MM.1S (cell line): ENCODE measurements at regions not wholly inside any gene's neighbourhood (a gene's known extent, or its start where the extent isn't known, plus 50 kb on each side); places are given as distances from the start of the nearest gene placed in this dataset.

Experiments used
- DNase-seq: peaks from one replicate; pipeline ENCODE4 v3.0.0-alpha.2; 2015
- H2AFZ ChIP-seq: fragments of 300-600 bp; sonication (generic); 2 replicates; pipeline ENCODE4 v1.6.0; 2016; ENCODE audit warnings: antibody characterized with exemption, low read length
- H3F3A ChIP-seq: fragments of 300-600 bp; sonication (generic); 2 replicates; pipeline ENCODE4 v1.6.1; 2016; ENCODE audit warnings: mild to moderate bottlenecking, antibody characterized with exemption, low read length, moderate library complexity, mixed read lengths; ENCODE audit not compliant: insufficient read depth
- H3K27ac ChIP-seq: fragments of 300-600 bp; sonication (generic); 2 replicates; pipeline ENCODE4 v1.5.1; 2016; ENCODE audit warnings: mild to moderate bottlenecking, low read length
- H3K27me3 ChIP-seq: fragments of 300-600 bp; sonication (generic); replicated peaks from 2 replicates; pipeline ENCODE4 v1.6.0; 2016; ENCODE audit warnings: low read length; ENCODE audit not compliant: insufficient read depth
- H3K36me3 ChIP-seq: fragments of 300-600 bp; sonication (generic); replicated peaks from 2 replicates; pipeline ENCODE4 v1.6.1; 2016; ENCODE audit warnings: mild to moderate bottlenecking, low read length, mixed read lengths; ENCODE audit not compliant: insufficient read depth
- H3K4me1 ChIP-seq: fragments of 300-600 bp; sonication (generic); 2 replicates; pipeline ENCODE4 v1.6.1; 2016; ENCODE audit warnings: low read length, mixed read lengths
- H3K4me2 ChIP-seq: fragments of 300-600 bp; sonication (generic); 2 replicates; pipeline ENCODE4 v1.6.0; 2016; ENCODE audit warnings: low read depth, low read length
- H3K4me3 ChIP-seq: fragments of 300-600 bp; sonication (generic); 2 replicates; pipeline ENCODE4 v1.5.1; 2016; ENCODE audit warnings: low read length, mixed read lengths
- H3K79me2 ChIP-seq: fragments of 300-600 bp; sonication (generic); 2 replicates; pipeline ENCODE4 v1.6.1; 2016; ENCODE audit warnings: mixed run types, low read length, mixed read lengths
- H3K9ac ChIP-seq: fragments of 300-600 bp; sonication (generic); 2 replicates; pipeline ENCODE4 v1.6.1; 2016; ENCODE audit warnings: low read length, mixed read lengths
- H3K9me2 ChIP-seq: fragments of 300-600 bp; sonication (generic); replicated peaks from 2 replicates; pipeline ENCODE4 v1.6.1; 2016; ENCODE audit warnings: mild to moderate bottlenecking, low read length, mixed read lengths; ENCODE audit not compliant: insufficient read depth
- H3K9me3 ChIP-seq: fragments of 300-600 bp; sonication (generic); replicated peaks from 2 replicates; pipeline ENCODE4 v1.6.1; 2016; ENCODE audit warnings: mild to moderate bottlenecking, low read length, mixed read lengths; ENCODE audit not compliant: insufficient read depth
- H4K20me1 ChIP-seq: fragments of 300-600 bp; sonication (generic); 2 replicates; pipeline ENCODE4 v1.6.1; 2016; ENCODE audit warnings: mild to moderate bottlenecking, low read length, moderate library complexity, mixed read lengths; ENCODE audit not compliant: insufficient read depth
- CTCF ChIP-seq: fragments of 300-600 bp; sonication (generic); IDR thresholded peaks from 2 replicates; pipeline ENCODE4 v1.5.1; 2016; ENCODE audit warnings: antibody characterized with exemption, low read length, mixed read lengths
- EZH2 ChIP-seq: fragments of 300-600 bp; sonication (generic); optimal IDR thresholded peaks from 2 replicates; pipeline ENCODE3; 2017; ENCODE audit warnings: low read depth, mild to moderate bottlenecking, antibody characterized with exemption, low read length, mixed read lengths
- EZH2phosphoT487 ChIP-seq: fragments of 300-600 bp; sonication (generic); IDR thresholded peaks from 2 replicates; pipeline ENCODE4 v1.6.1; 2018; ENCODE audit warnings: antibody characterized with exemption, low read length

- Histone ChIP-seq H2AFZ (no peak overlapping the region), H3K79me2 (no peaks in the 10 kb centered on the region), H3K27ac (no peak overlapping the region)
These were observed 304.2 kb downstream of the RPS24 start for GRCh38 chr10:78337646-78338391.

GRCh38 chr10:78338717-78339116 is 305.1 kb downstream of the RPS24 start:
- Histone ChIP-seq H3K9me3 (no peaks in the 10 kb centered on the region), H3K9ac (no peak overlapping the region), H3K4me2 (no peak overlapping the region), H2AFZ (no peak overlapping the region), H4K20me1 (no peaks in the 10 kb centered on the region), H3K9me2 (no peaks in the 10 kb centered on the region), H3K79me2 (no peaks in the 10 kb centered on the region), H3F3A (no peaks in the 10 kb centered on the region), H3K27me3 (no peaks in the 10 kb centered on the region), H3K4me3 (no peak overlapping the region), H3K4me1 (no peaks in the 10 kb centered on the region), H3K36me3 (no peaks in the 10 kb centered on the region), H3K27ac (no peak overlapping the region)
- TF ChIP-seq EZH2phosphoT487: no peak
- DNase-seq: no peak

More at GRCh38 chr10:78337646-78338391, 304.2 kb downstream of the RPS24 start:
- Histone ChIP-seq H3K36me3 (no peaks in the 10 kb centered on the region), H3K27me3 (no peaks in the 10 kb centered on the region), H3F3A (no peaks in the 10 kb centered on the region), H4K20me1 (no peaks in the 10 kb centered on the region), H3K4me2 (no peak overlapping the region), H3K9ac (no peak overlapping the region), H3K4me1 (no peaks in the 10 kb centered on the region), H3K9me2 (no peaks in the 10 kb centered on the region), H3K9me3 (no peaks in the 10 kb centered on the region), H3K4me3 (no peak overlapping the region)
- no peak for TF ChIP-seq EZH2phosphoT487
- no peak for TF ChIP-seq CTCF
- no peak for TF ChIP-seq EZH2
- DNase-seq: no peak

- TF ChIP-seq EZH2phosphoT487: no peak
- no peak for TF ChIP-seq CTCF
- TF ChIP-seq EZH2: no peak
- Histone ChIP-seq H2AFZ (no peak overlapping the region), H3K4me1 (no peaks in the 10 kb centered on the region), H4K20me1 (no peaks in the 10 kb centered on the region), H3K9me3 (no peaks in the 10 kb centered on the region), H3K27ac (no peak overlapping the region), H3K4me3 (no peak overlapping the region), H3K9ac (no peak overlapping the region), H3K27me3 (no peaks in the 10 kb centered on the region), H3K9me2 (no peaks in the 10 kb centered on the region), H3K4me2 (no peak overlapping the region), H3F3A (no peaks in the 10 kb centered on the region), H3K79me2 (no peaks in the 10 kb centered on the region), H3K36me3 (no peaks in the 10 kb centered on the region)
- DNase-seq: no peak
These were observed 305.6 kb downstream of the RPS24 start for GRCh38 chr10:78339251-78339650.

- Histone ChIP-seq H2AFZ (no peak overlapping the region), H3K9me2 (no peaks in the 10 kb centered on the region), H3K27ac (no peak overlapping the region), H4K20me1 (no peaks in the 10 kb centered on the region), H3K4me1 (no peaks in the 10 kb centered on the region), H3F3A (no peaks in the 10 kb centered on the region), H3K27me3 (no peaks in the 10 kb centered on the region), H3K9me3 (no peaks in the 10 kb centered on the region), H3K36me3 (no peaks in the 10 kb centered on the region), H3K9ac (no peak overlapping the region), H3K4me2 (no peak overlapping the region), H3K4me3 (no peak overlapping the region), H3K79me2 (no peaks in the 10 kb centered on the region)
- no peak for DNase-seq
- TF ChIP-seq CTCF (no peak), EZH2 (no peak), EZH2phosphoT487 (no peak)
These were observed 308.4 kb downstream of the RPS24 start for GRCh38 chr10:78341953-78342614.
